AG04449 (cell line): ENCODE measurements at regions not wholly inside any gene's neighbourhood (a gene's known extent, or its start where the extent isn't known, plus 50 kb on each side); places are given as distances from the start of the nearest gene placed in this dataset.

Source experiments
- CTCF ChIA-PET: fragments of 350-600 bp; formaldehyde crosslinking; extraction: SDS; loops from one replicate; lab custom pipeline; 2021; ENCODE audit warnings: antibody characterized with exemption; lab: Yijun Ruan, JAX
- POLR2A ChIA-PET: fragments of 400-600, 350-600 bp; formaldehyde crosslinking; extraction: SDS; loops from one replicate; lab custom pipeline; 2020; ENCODE audit warnings: antibody characterized with exemption, inconsistent platforms; lab: Yijun Ruan, JAX
- DNase-seq: peaks from one replicate; pipeline ENCODE4 v3.0.0-alpha.2; 2010; ENCODE audit warnings: low read depth, low spot score
- H3K4me3 ChIP-seq: 2 replicates; pipeline ENCODE4 v1.5.1; 2011; ENCODE audit warnings: low read depth, mild to moderate bottlenecking, control low read depth, low read length
- TF ChIP-seq, protein P1 (sequence below): IDR thresholded peaks from one replicate; pipeline ENCODE4 v1.5.1; 2011; ENCODE audit warnings: mild to moderate bottlenecking, moderate library complexity, low read length, control low read depth, inconsistent platforms; ENCODE audit not compliant: insufficient read depth; ENCODE audit errors: missing control alignments

DNA sequence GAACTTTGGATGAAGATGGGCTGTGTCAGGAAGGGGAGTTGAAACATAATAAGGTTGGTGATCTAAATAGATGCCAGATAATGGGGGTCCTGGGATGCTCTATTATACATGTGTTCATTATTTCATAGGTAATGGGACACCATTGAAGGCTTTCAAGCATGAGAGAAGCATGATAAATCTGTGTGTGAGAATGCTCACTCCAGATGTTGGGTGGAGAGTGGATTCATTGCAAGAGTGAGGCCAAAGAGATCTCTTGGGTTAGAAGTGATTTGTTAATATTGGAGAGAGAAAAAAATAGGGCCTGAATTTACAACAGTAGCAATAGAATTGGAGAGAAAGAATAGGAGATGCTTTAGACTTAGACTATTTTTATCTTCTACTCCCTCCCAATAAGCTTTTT, 321.3 kb downstream of the SAMD5 start:
- no peak overlapping the region for H3K4me3 ChIP-seq
- POLR2A ChIA-PET = no interaction called here
- no peak for DNase-seq
- CTCF ChIA-PET = no interaction called here
- TF ChIP-seq, protein P1, sequence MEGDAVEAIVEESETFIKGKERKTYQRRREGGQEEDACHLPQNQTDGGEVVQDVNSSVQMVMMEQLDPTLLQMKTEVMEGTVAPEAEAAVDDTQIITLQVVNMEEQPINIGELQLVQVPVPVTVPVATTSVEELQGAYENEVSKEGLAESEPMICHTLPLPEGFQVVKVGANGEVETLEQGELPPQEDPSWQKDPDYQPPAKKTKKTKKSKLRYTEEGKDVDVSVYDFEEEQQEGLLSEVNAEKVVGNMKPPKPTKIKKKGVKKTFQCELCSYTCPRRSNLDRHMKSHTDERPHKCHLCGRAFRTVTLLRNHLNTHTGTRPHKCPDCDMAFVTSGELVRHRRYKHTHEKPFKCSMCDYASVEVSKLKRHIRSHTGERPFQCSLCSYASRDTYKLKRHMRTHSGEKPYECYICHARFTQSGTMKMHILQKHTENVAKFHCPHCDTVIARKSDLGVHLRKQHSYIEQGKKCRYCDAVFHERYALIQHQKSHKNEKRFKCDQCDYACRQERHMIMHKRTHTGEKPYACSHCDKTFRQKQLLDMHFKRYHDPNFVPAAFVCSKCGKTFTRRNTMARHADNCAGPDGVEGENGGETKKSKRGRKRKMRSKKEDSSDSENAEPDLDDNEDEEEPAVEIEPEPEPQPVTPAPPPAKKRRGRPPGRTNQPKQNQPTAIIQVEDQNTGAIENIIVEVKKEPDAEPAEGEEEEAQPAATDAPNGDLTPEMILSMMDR = no peak

DNA sequence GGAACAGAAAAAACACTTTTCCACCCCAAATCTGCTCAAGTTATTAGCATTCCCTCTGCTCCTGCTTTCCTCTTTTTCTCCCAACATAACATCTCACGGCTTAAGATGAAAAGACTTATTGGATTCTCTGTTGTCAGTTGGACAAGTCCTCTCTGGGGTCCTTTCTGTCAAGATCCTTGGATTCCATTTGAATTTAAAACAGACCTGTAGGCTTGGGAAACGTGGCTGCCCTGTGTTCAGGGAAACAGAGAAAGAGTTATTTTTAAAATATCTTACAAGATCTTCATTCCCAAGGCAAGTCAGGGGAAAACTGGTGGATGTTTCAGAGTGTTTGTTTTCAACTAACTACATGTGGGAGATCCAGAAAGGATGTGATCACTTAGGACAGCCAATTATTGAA, 322.9 kb downstream of the SAMD5 start:
- POLR2A ChIA-PET = no interaction called here

DNA sequence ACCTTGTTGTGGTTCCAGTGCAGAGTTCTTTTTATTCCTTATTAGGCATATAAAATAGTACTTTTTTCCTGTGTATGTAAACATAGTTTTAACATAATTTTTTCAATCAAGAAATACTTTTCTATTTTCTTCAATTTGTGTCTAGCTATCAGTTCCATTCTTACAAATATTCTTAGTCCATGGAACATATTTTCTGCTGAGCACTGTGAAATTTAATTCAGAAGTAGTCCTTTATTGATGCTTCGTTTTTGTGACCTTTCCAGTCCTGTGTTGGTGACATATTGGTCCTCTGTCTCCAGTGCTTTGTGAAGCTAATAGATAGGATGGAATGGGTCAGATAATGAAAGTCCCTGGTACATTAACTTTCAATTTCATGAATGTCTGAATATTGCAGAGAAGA, 325.1 kb downstream of the SAMD5 start:
- POLR2A ChIA-PET = no interaction called here
- TF ChIP-seq, protein P1 = no peak
- no peak for DNase-seq
- no peak overlapping the region for H3K4me3 ChIP-seq
- CTCF ChIA-PET = no interaction called here

More for the DNA sequence above, 322.9 kb downstream of the SAMD5 start:
- no peak overlapping the region for H3K4me3 ChIP-seq
- DNase-seq = no peak
- TF ChIP-seq, protein P1 = no peak
- CTCF ChIA-PET = no interaction called here

DNA sequence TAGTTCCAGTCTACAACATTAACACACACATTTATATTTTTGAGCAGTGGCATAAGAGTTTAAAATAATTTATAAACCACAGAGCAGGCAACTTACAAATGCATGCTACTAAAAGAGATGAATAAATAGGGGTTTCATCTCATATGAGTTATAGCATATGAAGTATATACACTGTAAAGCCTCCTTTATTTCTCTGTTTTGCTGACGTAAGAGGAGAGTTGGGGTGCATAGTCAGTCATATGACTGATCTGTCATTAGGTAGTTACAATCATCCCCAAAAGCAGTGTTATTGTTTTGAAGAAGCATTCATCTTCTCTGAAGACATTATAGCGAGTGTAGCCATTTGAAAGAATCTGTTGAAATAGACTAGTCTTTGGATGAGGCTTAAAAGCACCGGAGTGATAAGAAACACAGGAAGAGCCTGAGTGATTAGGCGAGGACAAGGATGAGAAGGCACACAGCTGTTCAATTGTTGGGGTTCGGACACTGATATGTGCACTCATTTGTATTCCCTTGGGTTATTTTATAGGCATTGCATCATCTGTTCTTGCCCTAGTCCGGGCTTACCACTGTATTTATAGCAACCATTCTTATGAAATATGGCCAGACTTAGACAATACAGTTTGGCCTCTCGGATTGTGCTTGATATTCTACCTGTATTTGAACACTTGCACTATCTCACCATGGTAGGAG, 325.7 kb downstream of the SAMD5 start:
- TF ChIP-seq, protein P1 = no peak
- no peak for DNase-seq
- ChIA-PET CTCF (no interaction called here), POLR2A (no interaction called here)
- no peak overlapping the region for H3K4me3 ChIP-seq

DNA sequence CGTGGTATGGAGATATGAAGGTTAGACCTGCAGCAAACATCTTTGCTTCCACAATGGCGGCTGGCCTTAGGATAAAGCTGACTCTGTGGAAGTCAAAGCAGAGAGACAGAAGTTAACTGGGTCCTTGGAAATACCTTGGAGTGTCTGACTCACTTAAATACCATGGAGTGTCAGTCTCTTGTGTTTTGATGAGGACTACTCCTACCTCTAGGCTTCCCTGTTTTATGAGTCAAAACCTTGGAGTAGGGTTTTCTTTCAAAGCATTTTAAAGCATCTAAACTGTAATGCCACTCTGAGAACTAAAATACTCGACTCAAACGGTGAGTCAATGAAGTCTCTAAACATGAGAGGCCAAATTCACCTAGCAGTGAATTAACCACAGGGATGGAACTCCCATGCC, 329.1 kb downstream of the SAMD5 start:
- CTCF ChIA-PET = no interaction called here
- DNase-seq = no peak
- POLR2A ChIA-PET = no interaction called here
- TF ChIP-seq, protein P1 = no peak
- H3K4me3 ChIP-seq = no peak overlapping the region

DNA sequence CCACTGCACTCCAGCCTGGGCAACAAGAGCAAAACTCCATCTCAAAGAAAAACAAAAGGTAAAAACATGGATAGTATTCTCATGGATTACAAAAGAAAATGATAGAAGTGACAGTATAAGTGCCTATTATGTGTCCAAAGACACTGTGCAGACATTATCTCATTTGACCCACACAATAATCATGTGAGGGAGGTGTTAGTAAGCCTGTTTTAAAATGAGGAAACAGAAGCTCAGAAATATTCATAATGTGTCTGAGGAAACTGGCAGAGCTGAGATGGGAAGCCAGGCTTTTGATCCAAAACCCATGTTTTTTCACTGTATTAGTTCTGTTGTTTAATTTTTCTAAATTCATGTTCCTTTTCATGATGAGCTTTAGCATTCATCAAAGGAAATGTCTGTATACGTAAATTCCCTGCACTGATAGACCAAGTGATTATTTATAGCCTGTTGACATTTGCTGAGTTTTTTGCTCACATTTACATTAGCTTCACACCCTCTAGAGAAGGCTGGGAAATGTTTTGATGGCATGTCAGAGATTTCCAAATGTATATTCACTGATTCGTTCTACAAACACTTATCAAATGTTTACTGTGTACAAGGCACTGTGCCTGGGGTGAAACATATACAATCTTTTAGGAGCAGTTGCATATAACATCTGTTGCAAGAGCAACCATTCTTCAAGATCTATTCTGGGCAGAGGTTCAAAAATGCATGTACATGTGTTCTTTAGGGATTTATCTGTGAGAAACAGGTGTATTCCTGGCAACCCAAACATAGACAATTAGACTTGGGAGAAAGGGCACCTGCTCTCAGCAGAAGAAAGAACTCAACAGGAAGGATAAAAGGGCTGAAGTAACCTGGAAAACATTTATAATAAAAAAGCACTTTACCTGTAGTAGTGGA, 331.5 kb downstream of the SAMD5 start:
- ChIA-PET CTCF (no interaction called here), POLR2A (no interaction called here)
- TF ChIP-seq, protein P1 = no peak
- H3K4me3 ChIP-seq = no peak overlapping the region
- DNase-seq = no peak
